ENCODE measurements at regions not wholly inside any gene's neighbourhood (a gene's known extent, or its start where the extent isn't known, plus 50 kb on each side); places are given as distances from the start of the nearest gene placed in this dataset.

DNA sequence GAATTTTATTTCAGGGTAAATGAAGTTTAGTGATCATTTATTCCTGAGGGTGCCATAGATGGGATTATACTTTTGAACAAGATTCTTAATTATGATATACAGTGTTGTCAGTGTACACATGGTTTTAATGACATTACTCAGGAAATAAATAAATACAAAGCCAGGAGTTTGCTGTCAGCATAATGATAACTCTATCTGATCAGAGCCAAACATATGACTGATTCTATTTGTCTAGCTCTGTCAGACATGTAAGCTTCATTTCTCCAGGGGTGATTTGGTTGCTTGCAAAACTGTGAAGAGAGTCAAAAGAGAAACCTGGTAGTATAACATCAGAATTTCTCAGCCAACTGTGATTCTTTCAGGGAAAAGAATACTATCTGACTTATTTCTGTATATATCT lies 1425.8 kb upstream of the C9orf72 start:
- BruUV-seq (replicated peaks) = no TSS peak
- DNase-seq (ENCODE audit: extremely low read depth in 1 of 4, low spot score in 3 of 4) (no peak), ATAC-seq (no peak), FAIRE-seq (no peak)
- Histone ChIP-seq H3K79me2 (ENCODE audit: control insufficient read depth, insufficient read depth, low read length) (no peaks in the 10 kb centered on the region), H3K36me3 (ENCODE audit: control insufficient read depth, insufficient read depth, low read length) (no peaks in the 10 kb centered on the region), H3K27me3 (ENCODE audit: control insufficient read depth in 2 of 2, insufficient read depth in 2 of 2, low read length in 2 of 2) (no peaks in the 10 kb centered on the region), H3K4me2 (ENCODE audit: insufficient read depth, low read length) (no peak overlapping the region), H3K9me3 (replicated peaks; ENCODE audit: control insufficient read depth, insufficient read depth, low read depth, low read length) (no peaks in the 10 kb centered on the region), H2AFZ (ENCODE audit: low read depth, low read length) (no peak overlapping the region), H4K20me1 (replicated peaks; ENCODE audit: control insufficient read depth, insufficient read depth, low read length) (no peaks in the 10 kb centered on the region), H3K4me1 (replicated peaks in 1 of 2; ENCODE audit: control insufficient read depth in 2 of 2, insufficient read depth in 2 of 2, low read length in 2 of 2) (no peaks in the 10 kb centered on the region), H3K9me1 (ENCODE audit: control insufficient read depth, insufficient read depth, low read length) (no peaks in the 10 kb centered on the region), H3K9ac (ENCODE audit: insufficient read depth in 1 of 2, low read depth in 2 of 2, low read length in 2 of 2) (no peak overlapping the region), H3K27ac (ENCODE audit: extremely low read depth, low read depth, low read length) (no peak overlapping the region), H3K4me3 (no peak overlapping the region)
- ChIA-PET POLR2A (no interaction called here), CTCF (ENCODE audit: low intra/inter-chr PET ratio) (no interaction called here)
- in situ Hi-C loops (cut with MboI) (no loop called here), intact Hi-C loops (cut with micrococcal nuclease) (no loop called here)
- TF ChIP-seq ZNF12 (CRISPR knock-in tag; IDR thresholded peaks at IDR 0.05) = no peak
- TF ChIP-seq DMBX1 (CRISPR knock-in tag; IDR thresholded peaks at IDR 0.05; ENCODE audit: borderline replicate concordance) = no peak
- TF ChIP-seq PCBP1 (IDR thresholded peaks at IDR 0.05; ENCODE audit: low read depth, low read length, poor library complexity, severe bottlenecking) = no peak
- TF ChIP-seq EWSR1 (IDR thresholded peaks at IDR 0.05; ENCODE audit: borderline replicate concordance, low read depth, partially characterized antibody) = no peak
- no peak for TF ChIP-seq CEBPG (CRISPR knock-in tag; IDR thresholded peaks at IDR 0.05)
- no peak for TF ChIP-seq CEBPG (tag; conservative IDR thresholded peaks at IDR 0.05 in 1 of 2, IDR thresholded peaks at IDR 0.05 in 1 of 2)
- TF ChIP-seq, protein P1, sequence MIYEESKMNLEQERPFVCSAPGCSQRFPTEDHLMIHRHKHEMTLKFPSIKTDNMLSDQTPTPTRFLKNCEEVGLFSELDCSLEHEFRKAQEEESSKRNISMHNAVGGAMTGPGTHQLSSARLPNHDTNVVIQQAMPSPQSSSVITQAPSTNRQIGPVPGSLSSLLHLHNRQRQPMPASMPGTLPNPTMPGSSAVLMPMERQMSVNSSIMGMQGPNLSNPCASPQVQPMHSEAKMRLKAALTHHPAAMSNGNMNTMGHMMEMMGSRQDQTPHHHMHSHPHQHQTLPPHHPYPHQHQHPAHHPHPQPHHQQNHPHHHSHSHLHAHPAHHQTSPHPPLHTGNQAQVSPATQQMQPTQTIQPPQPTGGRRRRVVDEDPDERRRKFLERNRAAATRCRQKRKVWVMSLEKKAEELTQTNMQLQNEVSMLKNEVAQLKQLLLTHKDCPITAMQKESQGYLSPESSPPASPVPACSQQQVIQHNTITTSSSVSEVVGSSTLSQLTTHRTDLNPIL (CRISPR knock-in tag; IDR thresholded peaks at IDR 0.05) = no peak
- TF ChIP-seq, protein P2, sequence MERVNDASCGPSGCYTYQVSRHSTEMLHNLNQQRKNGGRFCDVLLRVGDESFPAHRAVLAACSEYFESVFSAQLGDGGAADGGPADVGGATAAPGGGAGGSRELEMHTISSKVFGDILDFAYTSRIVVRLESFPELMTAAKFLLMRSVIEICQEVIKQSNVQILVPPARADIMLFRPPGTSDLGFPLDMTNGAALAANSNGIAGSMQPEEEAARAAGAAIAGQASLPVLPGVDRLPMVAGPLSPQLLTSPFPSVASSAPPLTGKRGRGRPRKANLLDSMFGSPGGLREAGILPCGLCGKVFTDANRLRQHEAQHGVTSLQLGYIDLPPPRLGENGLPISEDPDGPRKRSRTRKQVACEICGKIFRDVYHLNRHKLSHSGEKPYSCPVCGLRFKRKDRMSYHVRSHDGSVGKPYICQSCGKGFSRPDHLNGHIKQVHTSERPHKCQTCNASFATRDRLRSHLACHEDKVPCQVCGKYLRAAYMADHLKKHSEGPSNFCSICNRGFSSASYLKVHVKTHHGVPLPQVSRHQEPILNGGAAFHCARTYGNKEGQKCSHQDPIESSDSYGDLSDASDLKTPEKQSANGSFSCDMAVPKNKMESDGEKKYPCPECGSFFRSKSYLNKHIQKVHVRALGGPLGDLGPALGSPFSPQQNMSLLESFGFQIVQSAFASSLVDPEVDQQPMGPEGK (CRISPR knock-in tag; IDR thresholded peaks at IDR 0.05; ENCODE audit: borderline replicate concordance) = no peak
- TF ChIP-seq, protein P3, sequence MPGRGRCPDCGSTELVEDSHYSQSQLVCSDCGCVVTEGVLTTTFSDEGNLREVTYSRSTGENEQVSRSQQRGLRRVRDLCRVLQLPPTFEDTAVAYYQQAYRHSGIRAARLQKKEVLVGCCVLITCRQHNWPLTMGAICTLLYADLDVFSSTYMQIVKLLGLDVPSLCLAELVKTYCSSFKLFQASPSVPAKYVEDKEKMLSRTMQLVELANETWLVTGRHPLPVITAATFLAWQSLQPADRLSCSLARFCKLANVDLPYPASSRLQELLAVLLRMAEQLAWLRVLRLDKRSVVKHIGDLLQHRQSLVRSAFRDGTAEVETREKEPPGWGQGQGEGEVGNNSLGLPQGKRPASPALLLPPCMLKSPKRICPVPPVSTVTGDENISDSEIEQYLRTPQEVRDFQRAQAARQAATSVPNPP (IDR thresholded peaks at IDR 0.05; ENCODE audit: borderline replicate concordance, insufficient read depth, insufficient read length) = no peak
- no peak for TF ChIP-seq ZHX1 (conservative IDR thresholded peaks at IDR 0.05; ENCODE audit: low read length)
- TF ChIP-seq, protein P4, sequence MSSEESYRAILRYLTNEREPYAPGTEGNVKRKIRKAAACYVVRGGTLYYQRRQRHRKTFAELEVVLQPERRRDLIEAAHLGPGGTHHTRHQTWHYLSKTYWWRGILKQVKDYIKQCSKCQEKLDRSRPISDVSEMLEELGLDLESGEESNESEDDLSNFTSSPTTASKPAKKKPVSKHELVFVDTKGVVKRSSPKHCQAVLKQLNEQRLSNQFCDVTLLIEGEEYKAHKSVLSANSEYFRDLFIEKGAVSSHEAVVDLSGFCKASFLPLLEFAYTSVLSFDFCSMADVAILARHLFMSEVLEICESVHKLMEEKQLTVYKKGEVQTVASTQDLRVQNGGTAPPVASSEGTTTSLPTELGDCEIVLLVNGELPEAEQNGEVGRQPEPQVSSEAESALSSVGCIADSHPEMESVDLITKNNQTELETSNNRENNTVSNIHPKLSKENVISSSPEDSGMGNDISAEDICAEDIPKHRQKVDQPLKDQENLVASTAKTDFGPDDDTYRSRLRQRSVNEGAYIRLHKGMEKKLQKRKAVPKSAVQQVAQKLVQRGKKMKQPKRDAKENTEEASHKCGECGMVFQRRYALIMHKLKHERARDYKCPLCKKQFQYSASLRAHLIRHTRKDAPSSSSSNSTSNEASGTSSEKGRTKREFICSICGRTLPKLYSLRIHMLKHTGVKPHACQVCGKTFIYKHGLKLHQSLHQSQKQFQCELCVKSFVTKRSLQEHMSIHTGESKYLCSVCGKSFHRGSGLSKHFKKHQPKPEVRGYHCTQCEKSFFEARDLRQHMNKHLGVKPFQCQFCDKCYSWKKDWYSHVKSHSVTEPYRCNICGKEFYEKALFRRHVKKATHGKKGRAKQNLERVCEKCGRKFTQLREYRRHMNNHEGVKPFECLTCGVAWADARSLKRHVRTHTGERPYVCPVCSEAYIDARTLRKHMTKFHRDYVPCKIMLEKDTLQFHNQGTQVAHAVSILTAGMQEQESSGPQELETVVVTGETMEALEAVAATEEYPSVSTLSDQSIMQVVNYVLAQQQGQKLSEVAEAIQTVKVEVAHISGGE (CRISPR knock-in tag; IDR thresholded peaks at IDR 0.05) = no peak

Data from K562 (cell line).